GM12878 (cell line): ENCODE measurements at regions not wholly inside any gene's neighbourhood (a gene's known extent, or its start where the extent isn't known, plus 50 kb on each side); places are given as distances from the start of the nearest gene placed in this dataset.

Experiments used
- ATAC-seq: fragments of 200-7000 bp; cut with Tn5 transposase; 3 replicates; pipeline ENCODE4 v1.9.1; 2020; ENCODE audit warnings: mild to moderate bottlenecking, moderate library complexity
- BruUV-seq: library from RNA; stranded (reverse); fragments of 400-500 nt; replicated peaks from 2 replicates; lab custom pipeline; 2021; lab: Mats Ljungman, UMichigan
- CTCF ChIA-PET: fragments of 300-600 bp; sonication (Branson Sonifier 250); formaldehyde crosslinking; extraction: SDS; loops from one replicate; lab custom pipeline; 2021; ENCODE audit warnings: inconsistent platforms; lab: Yijun Ruan, JAX
- POLR2A ChIA-PET: fragments of 350-600 bp; formaldehyde crosslinking; extraction: SDS; loops from one replicate; lab custom pipeline; 2021; ENCODE audit warnings: inconsistent platforms; lab: Charles Lee
- RAD21 ChIA-PET: fragments of 300-600 bp; sonication (Branson Sonifier 250); formaldehyde crosslinking; loops from one replicate; lab custom pipeline; 2023; ENCODE audit warnings: antibody characterized with exemption; ENCODE audit not compliant: unreplicated experiment; lab: Charles Lee
- SMC1A ChIA-PET: fragments of 300-600 bp; sonication (Branson Sonifier 250); formaldehyde crosslinking; loops from one replicate; lab custom pipeline; 2023; ENCODE audit not compliant: unreplicated experiment, uncharacterized antibody; lab: Charles Lee
- DNase-seq: peaks from one replicate; pipeline ENCODE4 v3.0.0-alpha.2; 2011; ENCODE audit warnings: low read depth, low spot score
- FAIRE-seq: peaks from 3 replicates; lab custom pipeline; 2011; peaks lifted over from hg19 to GRCh38; lab: Jason Lieb, UNC
- H2AFZ ChIP-seq: 2 replicates; pipeline ENCODE4 v1.6.0; 2011; ENCODE audit warnings: low read depth, low read length, control low read depth; ENCODE audit not compliant: control insufficient read depth
- H3K27ac ChIP-seq: 2 replicates; pipeline ENCODE4 v1.5.1; 2011; ENCODE audit warnings: control low read depth; ENCODE audit not compliant: control insufficient read depth, insufficient read depth
- H3K27me3 ChIP-seq, 2 experiments: replicated peaks in 1 of 2; 2 replicates each; pipeline versions ENCODE4 v1.6.0 to v1.6.1; 2011; ENCODE audit warnings: low read length in 1 of 2; ENCODE audit not compliant: control insufficient read depth in 2 of 2, insufficient read depth in 2 of 2
- H3K36me3 ChIP-seq, 2 experiments: 2 replicates each; pipeline ENCODE4 v1.5.1; 2011; ENCODE audit warnings: low read length in 1 of 2; ENCODE audit not compliant: control insufficient read depth in 2 of 2, insufficient read depth in 2 of 2
- H3K4me1 ChIP-seq: 2 replicates; pipeline ENCODE4 v1.6.1; 2011; ENCODE audit warnings: mild to moderate bottlenecking, low read length, moderate library complexity, mixed read lengths; ENCODE audit not compliant: control insufficient read depth, insufficient read depth
- H3K4me2 ChIP-seq: 2 replicates; pipeline ENCODE4 v1.6.0; 2011; ENCODE audit warnings: control low read depth; ENCODE audit not compliant: control insufficient read depth, insufficient read depth
- H3K4me3 ChIP-seq: fragments of 200-600 bp; sonication (generic); 2 replicates; pipeline ENCODE4 v1.5.1; 2016
- H3K79me2 ChIP-seq: 2 replicates; pipeline ENCODE4 v1.6.0; 2011; ENCODE audit warnings: low read length; ENCODE audit not compliant: control insufficient read depth, insufficient read depth
- H3K9ac ChIP-seq: 2 replicates; pipeline ENCODE4 v1.8.0; 2011; ENCODE audit warnings: low read length, control low read depth, mixed read lengths; ENCODE audit not compliant: control insufficient read depth, insufficient read depth
- H3K9me3 ChIP-seq: replicated peaks from 3 replicates; pipeline ENCODE4 v1.5.1; 2011; ENCODE audit warnings: mild to moderate bottlenecking, low read length; ENCODE audit not compliant: control insufficient read depth, insufficient read depth
- H4K20me1 ChIP-seq: 2 replicates; pipeline ENCODE4 v1.6.0; 2011; ENCODE audit not compliant: control insufficient read depth, insufficient read depth
- HDAC2 ChIP-seq: fragments of 200-600 bp; sonication (generic); IDR thresholded peaks from 2 replicates; pipeline ENCODE4 v1.6.1; 2017
- IRF4 ChIP-seq: IDR thresholded peaks from 2 replicates; pipeline ENCODE4 v1.6.1; 2011; ENCODE audit warnings: low read depth, low read length
- RBBP5 ChIP-seq: fragments of 200-600 bp; sonication (generic); conservative IDR thresholded peaks from 2 replicates; pipeline ENCODE4 v1.6.1; 2016
- RCOR1 ChIP-seq: conservative IDR thresholded peaks from 2 replicates; pipeline ENCODE4 v1.6.1; 2012; ENCODE audit warnings: low read depth, low read length, improper control_type of control experiment
- RELA ChIP-seq: fragments of 450-650 bp; IDR thresholded peaks from 2 replicates; pipeline ENCODE4 v1.8.0; 2014; ENCODE audit warnings: borderline replicate concordance; ENCODE audit not compliant: partially characterized antibody
- SMAD5 ChIP-seq: IDR thresholded peaks from 2 replicates; pipeline ENCODE4 v1.6.1; 2016; ENCODE audit warnings: antibody characterized with exemption, low read depth
- WGBS: methylation state at CpG from one replicate; pipeline ENCODE4 v1.1.6; 2016; ENCODE audit warnings: low lambda C conversion rate; ENCODE audit not compliant: insufficient replicate concordance, insufficient coverage; ENCODE audit errors: missing lambda C conversion rate; 5-methylcytosine and 5-hydroxymethylcytosine counted together
- in situ Hi-C: fragments of 300-500 bp; cut with MboI; formaldehyde crosslinking; loops from 9 replicates; pipeline ENCODE4 v1.14.3; 2018; ENCODE audit warnings: mixed read lengths
- intact Hi-C: fragments of 100-400 bp; cut with micrococcal nuclease; formaldehyde crosslinking; loops from one replicate; pipeline ENCODE4 v1.14.2; 2022; ENCODE audit not compliant: unreplicated experiment
- TF ChIP-seq, protein P1 (sequence below): IDR thresholded peaks from 2 replicates; pipeline ENCODE4 v1.6.1; 2011; ENCODE audit warnings: mild to moderate bottlenecking, low read depth, low read length, moderate library complexity; ENCODE audit not compliant: insufficient replicate concordance

DNA sequence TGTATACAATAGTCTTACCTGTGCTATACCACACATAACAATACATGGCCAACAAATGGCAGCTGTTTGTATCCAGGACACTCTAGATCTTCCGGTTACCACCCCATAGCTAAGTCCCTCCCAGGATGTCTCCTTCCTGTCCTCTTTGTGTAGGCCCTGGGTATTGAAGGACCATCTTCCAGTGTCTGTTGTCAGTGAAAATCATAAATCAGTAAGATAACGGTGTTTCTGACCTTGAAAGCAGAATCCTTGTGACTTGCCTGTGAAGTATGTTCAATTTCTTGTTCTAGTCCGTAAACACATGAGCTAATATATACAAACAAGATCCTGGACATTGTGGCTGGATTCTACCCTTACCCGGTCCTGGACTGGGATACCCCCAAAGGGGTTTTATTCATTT, 462.8 kb downstream of the NTRK3 start:
- DNase-seq (no peak), ATAC-seq (no peak), FAIRE-seq (no peak)
- H3K9me3 ChIP-seq: no peaks in the 10 kb centered on the region
- RAD21 ChIA-PET: no interaction called here
- no peaks in the 10 kb centered on the region for H3K79me2 ChIP-seq
- in situ Hi-C loops (no loop called here), intact Hi-C loops (no loop called here)
- SMC1A ChIA-PET: no interaction called here
- no peak for TF ChIP-seq SMAD5
- no peak for TF ChIP-seq RCOR1
- TF ChIP-seq RELA: no peak
- TF ChIP-seq HDAC2: no peak
- no peak for TF ChIP-seq IRF4
- TF ChIP-seq, protein P1, sequence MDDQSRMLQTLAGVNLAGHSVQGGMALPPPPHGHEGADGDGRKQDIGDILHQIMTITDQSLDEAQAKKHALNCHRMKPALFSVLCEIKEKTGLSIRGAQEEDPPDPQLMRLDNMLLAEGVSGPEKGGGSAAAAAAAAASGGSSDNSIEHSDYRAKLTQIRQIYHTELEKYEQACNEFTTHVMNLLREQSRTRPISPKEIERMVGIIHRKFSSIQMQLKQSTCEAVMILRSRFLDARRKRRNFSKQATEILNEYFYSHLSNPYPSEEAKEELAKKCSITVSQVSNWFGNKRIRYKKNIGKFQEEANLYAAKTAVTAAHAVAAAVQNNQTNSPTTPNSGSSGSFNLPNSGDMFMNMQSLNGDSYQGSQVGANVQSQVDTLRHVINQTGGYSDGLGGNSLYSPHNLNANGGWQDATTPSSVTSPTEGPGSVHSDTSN: no peak
- TF ChIP-seq RBBP5: no peak
- H3K4me3 ChIP-seq: no peak overlapping the region
- H3K27me3 ChIP-seq: no peaks in the 10 kb centered on the region
- POLR2A ChIA-PET: no interaction called here
- no peak overlapping the region for H3K27ac ChIP-seq
- no peaks in the 10 kb centered on the region for H3K36me3 ChIP-seq
- CTCF ChIA-PET: interaction anchor here (1.0 kb wide), 1 partner anchor 11 kb away, joined by 3 read pairs; no protein-coding TSS in a partner anchor
- H3K4me2 ChIP-seq: no peak overlapping the region
- no peaks in the 10 kb centered on the region for H3K4me1 ChIP-seq
- no peaks in the 10 kb centered on the region for H4K20me1 ChIP-seq
- H3K9ac ChIP-seq: no peak overlapping the region
- no peak overlapping the region for H2AFZ ChIP-seq
- WGBS: 8% methylated on average over 4 of the region's 4 CpGs
- no TSS peak for BruUV-seq
